ENCODE measurements at regions not wholly inside any gene's neighbourhood (a gene's known extent, or its start where the extent isn't known, plus 50 kb on each side); places are given as distances from the start of the nearest gene placed in this dataset.

- H4K20me1 ChIP-seq (ENCODE audit: control insufficient read depth, extremely low read depth, insufficient read depth, low read length), result no peaks in the 10 kb centered on the region
- no peak for FAIRE-seq
- no peak overlapping the region for H2AFZ ChIP-seq (ENCODE audit: control insufficient read depth, low read length)
- H3K27ac ChIP-seq (ENCODE audit: control insufficient read depth, insufficient read depth, low read length), result no peak overlapping the region
- H3K79me2 ChIP-seq (ENCODE audit: control insufficient read depth, insufficient read depth, low read length), result no peaks in the 10 kb centered on the region
- DNase-seq (ENCODE audit: low read depth, low spot score), result no peak
- H3K4me3 ChIP-seq (ENCODE audit: control insufficient read depth in 2 of 3, extremely low read depth in 1 of 3, insufficient read depth in 2 of 3, low read depth in 1 of 3, low read length in 3 of 3), result no peak overlapping the region
- H3K9me1 ChIP-seq (ENCODE audit: control insufficient read depth, extremely low read depth, insufficient read depth, low read length), result no peaks in the 10 kb centered on the region
- H3K4me1 ChIP-seq (ENCODE audit: control insufficient read depth, extremely low read depth, insufficient read depth, low read length), result no peaks in the 10 kb centered on the region
- no peak overlapping the region for H3K4me2 ChIP-seq (ENCODE audit: control insufficient read depth, extremely low read depth, insufficient read depth, low read depth, low read length)
- TF ChIP-seq EZH2 (IDR thresholded peaks at IDR 0.05; ENCODE audit: low read length), result no peak
- no peaks in the 10 kb centered on the region for H3K9me3 ChIP-seq (ENCODE audit: control insufficient read depth, low read depth, low read length)
- H3K36me3 ChIP-seq (ENCODE audit: control insufficient read depth in 2 of 2, extremely low read depth in 1 of 2, insufficient read depth in 2 of 2, low read length in 2 of 2), result no peaks in the 10 kb centered on the region
- no peaks in the 10 kb centered on the region for H3K27me3 ChIP-seq (ENCODE audit: control insufficient read depth, extremely low read depth, insufficient read depth, low read length)
- dilution Hi-C loops (cut with MboI; ENCODE audit: extremely low pct_ligation_motif_present, low sequenced_read_pairs), result no loop called here
- no peak overlapping the region for H3K9ac ChIP-seq (ENCODE audit: control insufficient read depth, extremely low read depth, insufficient read depth, low read length)
Measured at GRCh38 chr18:5603153-5603552, 59.4 kb upstream of the EPB41L3 start.

DNA sequence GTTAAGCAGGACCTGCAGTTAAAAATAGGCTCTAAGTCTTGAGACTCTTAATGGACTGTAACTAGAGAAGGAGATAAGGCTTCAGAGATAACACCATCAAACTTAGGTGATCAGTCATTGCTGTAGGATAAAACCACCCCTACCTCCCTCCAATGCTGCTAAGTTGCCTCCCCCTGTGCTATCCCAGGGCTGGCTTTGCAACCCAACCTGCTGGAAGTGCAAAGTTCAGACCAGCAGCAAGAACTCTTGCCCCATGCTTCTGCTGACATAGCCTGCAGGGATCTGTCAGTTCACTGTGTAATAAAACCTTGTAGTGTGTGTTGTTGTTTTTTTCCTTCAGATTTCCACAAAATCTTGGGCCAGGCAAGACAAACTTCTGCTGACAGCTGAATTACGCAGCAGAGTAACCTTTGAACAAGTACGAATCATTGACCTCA is 57.4 kb upstream of the EPB41L3 start:
- dilution Hi-C loops (cut with MboI; ENCODE audit: extremely low pct_ligation_motif_present, low sequenced_read_pairs), result no loop called here
- no peak for FAIRE-seq
- no peaks in the 10 kb centered on the region for H4K20me1 ChIP-seq (ENCODE audit: control insufficient read depth, extremely low read depth, insufficient read depth, low read length)

More for the DNA sequence above, 57.4 kb upstream of the EPB41L3 start:
- H3K4me3 ChIP-seq (ENCODE audit: control insufficient read depth in 2 of 3, extremely low read depth in 1 of 3, insufficient read depth in 2 of 3, low read depth in 1 of 3, low read length in 3 of 3), result no peak overlapping the region
- DNase-seq (ENCODE audit: low read depth, low spot score), result no peak
- H3K9me3 ChIP-seq (ENCODE audit: control insufficient read depth, low read depth, low read length), result no peaks in the 10 kb centered on the region
- no peak overlapping the region for H3K9ac ChIP-seq (ENCODE audit: control insufficient read depth, extremely low read depth, insufficient read depth, low read length)
- H3K27me3 ChIP-seq (ENCODE audit: control insufficient read depth, extremely low read depth, insufficient read depth, low read length), result no peaks in the 10 kb centered on the region
- no peaks in the 10 kb centered on the region for H3K4me1 ChIP-seq (ENCODE audit: control insufficient read depth, extremely low read depth, insufficient read depth, low read length)
- H2AFZ ChIP-seq (ENCODE audit: control insufficient read depth, low read length), result no peak overlapping the region
- TF ChIP-seq CTCF (optimal IDR thresholded peaks at IDR 0.05 in 1 of 3, IDR thresholded peaks at IDR 0.05 in 1 of 3, conservative IDR thresholded peaks at IDR 0.05 in 1 of 3; ENCODE audit: extremely low read depth in 1 of 3, insufficient read depth in 2 of 3, low read length in 3 of 3), result no peak
- no peak for TF ChIP-seq EZH2 (IDR thresholded peaks at IDR 0.05; ENCODE audit: low read length)
- no peak overlapping the region for H3K27ac ChIP-seq (ENCODE audit: control insufficient read depth, insufficient read depth, low read length)
- no peak overlapping the region for H3K4me2 ChIP-seq (ENCODE audit: control insufficient read depth, extremely low read depth, insufficient read depth, low read depth, low read length)
- H3K79me2 ChIP-seq (ENCODE audit: control insufficient read depth, insufficient read depth, low read length), result no peaks in the 10 kb centered on the region
- H3K9me1 ChIP-seq (ENCODE audit: control insufficient read depth, extremely low read depth, insufficient read depth, low read length), result no peaks in the 10 kb centered on the region
- no peaks in the 10 kb centered on the region for H3K36me3 ChIP-seq (ENCODE audit: control insufficient read depth in 2 of 2, extremely low read depth in 1 of 2, insufficient read depth in 2 of 2, low read length in 2 of 2)

Data from keratinocyte (primary cell).